ENCODE measurements at regions not wholly inside any gene's neighbourhood (a gene's known extent, or its start where the extent isn't known, plus 50 kb on each side); places are given as distances from the start of the nearest gene placed in this dataset.

GRCh38 chr20:7693761-7694160, 246.5 kb downstream of the HAO1 start (continued):
- TF ChIP-seq OSR2 (tag by site-specific recombination; IDR thresholded peaks at IDR 0.05): no peak
- no peak for TF ChIP-seq ZNF239 (tag by site-specific recombination; IDR thresholded peaks at IDR 0.05)
- no peak for TF ChIP-seq INSM2 (tag by site-specific recombination; IDR thresholded peaks at IDR 0.05)
- TF ChIP-seq ZNF148 (tag by site-specific recombination; IDR thresholded peaks at IDR 0.05; ENCODE audit: borderline replicate concordance): no peak
- no peak for TF ChIP-seq ZNF777 (tag by site-specific recombination; IDR thresholded peaks at IDR 0.05; ENCODE audit: borderline replicate concordance)
- no peak for TF ChIP-seq KLF10 (tag by site-specific recombination; IDR thresholded peaks at IDR 0.05)

GRCh38 chr20:7695051-7695495, 245.2 kb downstream of the HAO1 start:
- ChIA-PET CTCF (interaction anchor here (0.6 kb wide), 2 partner anchors 1284 to 1763 kb away, joined by 3 read pairs; no protein-coding TSS in a partner anchor), POLR2A (no interaction called here)
- peaks cover 5% of the 10 kb centered on the region; the same call in 1 of the 2 replicates for H3K4me1 ChIP-seq (ENCODE audit: control insufficient read depth, insufficient read depth, low read length)
- no peaks in the 10 kb centered on the region; the same call in 1 of the 2 replicates for H3K9me3 ChIP-seq (ENCODE audit: control insufficient read depth, insufficient read depth, low read depth, low read length)
- H3K27ac ChIP-seq (ENCODE audit: extremely low read depth, low read depth, low read length): no peak overlapping the region
- no peaks in the 10 kb centered on the region for H3K36me3 ChIP-seq (ENCODE audit: control insufficient read depth in 2 of 2, insufficient read depth in 1 of 2, low read length in 2 of 2)
- TF ChIP-seq BCL11A (tag by site-specific recombination; IDR thresholded peaks at IDR 0.05; ENCODE audit: low read depth) (no peak), ZNF701 (tag by site-specific recombination; IDR thresholded peaks at IDR 0.05) (no peak), ZNF366 (tag by site-specific recombination; conservative IDR thresholded peaks at IDR 0.05) (no peak), ZNF626 (tag by site-specific recombination; IDR thresholded peaks at IDR 0.05) (no peak)
- no peak overlapping the region for H3K4me3 ChIP-seq (ENCODE audit: low read depth, low read length)

GRCh38 chr20:7695635-7696034, 244.6 kb downstream of the HAO1 start:
- POLR2A ChIA-PET: no interaction called here
- CTCF ChIA-PET: interaction anchor here (0.6 kb wide), 1 partner anchor 1762 kb away, joined by 3 read pairs; no protein-coding TSS in a partner anchor

GRCh38 chr20:7696311-7696710, 243.9 kb downstream of the HAO1 start:
- ChIA-PET POLR2A (no interaction called here), CTCF (no interaction called here)
- Histone ChIP-seq H3K36me3 (ENCODE audit: control insufficient read depth in 2 of 2, insufficient read depth in 1 of 2, low read length in 2 of 2) (no peaks in the 10 kb centered on the region), H3K27ac (ENCODE audit: extremely low read depth, low read depth, low read length) (no peak overlapping the region), H3K4me1 (ENCODE audit: control insufficient read depth, insufficient read depth, low read length) (peaks cover 5% of the 10 kb centered on the region; the same call in 1 of the 2 replicates), H3K9me3 (ENCODE audit: control insufficient read depth, insufficient read depth, low read depth, low read length) (no peaks in the 10 kb centered on the region), H3K4me3 (ENCODE audit: low read depth, low read length) (no peak overlapping the region)
- TF ChIP-seq ZSCAN18 (tag by site-specific recombination; IDR thresholded peaks at IDR 0.05) (no peak), TCF7L2 (IDR thresholded peaks at IDR 0.05; ENCODE audit: borderline replicate concordance, low read depth, low read length) (no peak), ZNF311 (tag by site-specific recombination; IDR thresholded peaks at IDR 0.05; ENCODE audit: borderline replicate concordance) (no peak), CTCF (tag by site-specific recombination; IDR thresholded peaks at IDR 0.05) (no peak), ZNF449 (tag by site-specific recombination; IDR thresholded peaks at IDR 0.05) (no peak)

More at GRCh38 chr20:7695635-7696034, 244.6 kb downstream of the HAO1 start:
- Histone ChIP-seq H3K4me3 (ENCODE audit: low read depth, low read length) (no peak overlapping the region), H3K27ac (ENCODE audit: extremely low read depth, low read depth, low read length) (no peak overlapping the region), H3K36me3 (ENCODE audit: control insufficient read depth in 2 of 2, insufficient read depth in 1 of 2, low read length in 2 of 2) (no peaks in the 10 kb centered on the region), H3K4me1 (ENCODE audit: control insufficient read depth, insufficient read depth, low read length) (peaks cover 5% of the 10 kb centered on the region; the same call in 1 of the 2 replicates), H3K9me3 (ENCODE audit: control insufficient read depth, insufficient read depth, low read depth, low read length) (no peaks in the 10 kb centered on the region)
- TF ChIP-seq ZNF488 (tag by site-specific recombination; IDR thresholded peaks at IDR 0.05) (no peak), GFI1B (tag by site-specific recombination; IDR thresholded peaks at IDR 0.05) (no peak), ZNF830 (tag by site-specific recombination; IDR thresholded peaks at IDR 0.05; ENCODE audit: low read depth) (no peak), SETDB1 (IDR thresholded peaks at IDR 0.05; ENCODE audit: insufficient read length, low read length) (no peak), SP2 (tag by site-specific recombination; IDR thresholded peaks at IDR 0.05) (no peak), YY1 (tag by site-specific recombination; IDR thresholded peaks at IDR 0.05) (no peak), ZNF792 (tag by site-specific recombination; IDR thresholded peaks at IDR 0.05) (no peak)
